ENCODE measurements at regions not wholly inside any gene's neighbourhood (a gene's known extent, or its start where the extent isn't known, plus 50 kb on each side); places are given as distances from the start of the nearest gene placed in this dataset.

DNA sequence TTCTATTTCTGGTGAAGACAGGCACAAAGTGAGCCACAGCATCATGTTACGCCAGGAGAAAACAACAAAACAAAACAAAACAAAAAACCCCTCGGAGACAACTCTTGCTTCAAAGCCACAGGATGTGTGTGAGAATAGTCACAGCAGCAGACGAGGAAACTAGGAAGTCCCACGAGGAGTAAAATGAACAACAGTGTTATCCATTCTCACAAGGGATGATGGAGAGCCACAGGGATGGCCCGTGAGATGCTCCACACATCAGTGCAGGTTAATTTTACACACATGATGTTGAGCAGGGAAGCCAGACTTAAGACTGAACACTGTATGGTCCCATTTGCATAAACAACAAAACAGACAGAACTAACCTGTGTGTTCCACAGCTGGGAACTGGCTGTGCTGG, 128.5 kb upstream of the TMEM18 start:
- TF ChIP-seq POLR2A (IDR thresholded peaks at IDR 0.05; ENCODE audit: low read length) (no peak), GATA1 (IDR thresholded peaks at IDR 0.05; ENCODE audit: low read depth, low read length) (no peak)

Measured in erythroblast (primary cell).